GM12874 (cell line): ENCODE measurements at regions not wholly inside any gene's neighbourhood (a gene's known extent, or its start where the extent isn't known, plus 50 kb on each side); places are given as distances from the start of the nearest gene placed in this dataset.

Experiments used
- CTCF ChIP-seq: IDR thresholded peaks from 2 replicates; pipeline ENCODE4 v1.5.1; 2011; ENCODE audit warnings: low read depth, mild to moderate bottlenecking, control low read depth, low read length, moderate library complexity; ENCODE audit not compliant: insufficient read depth

GRCh38 chr13:89571676-89572075 is 1775.8 kb upstream of the MIR17HG start:
- no peak for TF ChIP-seq CTCF

- TF ChIP-seq CTCF, result no peak
These were observed 1773.4 kb upstream of the MIR17HG start for GRCh38 chr13:89574077-89574476.

- TF ChIP-seq CTCF, result no peak
These were observed 1770.2 kb upstream of the MIR17HG start for GRCh38 chr13:89577301-89577700.

GRCh38 chr13:89584058-89584620 is 1763.3 kb upstream of the MIR17HG start:
- TF ChIP-seq CTCF, result no peak

GRCh38 chr13:89602655-89603054 is 1744.8 kb upstream of the MIR17HG start:
- TF ChIP-seq CTCF, result no peak

- no peak for TF ChIP-seq CTCF
These were observed 1744.3 kb upstream of the MIR17HG start for GRCh38 chr13:89603187-89603586.

- no peak for TF ChIP-seq CTCF
These were observed 1738.2 kb upstream of the MIR17HG start for GRCh38 chr13:89609318-89609717.
